ENCODE measurements at regions not wholly inside any gene's neighbourhood (a gene's known extent, or its start where the extent isn't known, plus 50 kb on each side); places are given as distances from the start of the nearest gene placed in this dataset.

GRCh38 chr5:86880785-86881492 lies 263.2 kb downstream of the COX7C start:
- peak; percentile 9 to 12 for DNase-seq

GRCh38 chr5:86881493-86882090 lies 263.9 kb downstream of the COX7C start:
- no peak for DNase-seq

DNA sequence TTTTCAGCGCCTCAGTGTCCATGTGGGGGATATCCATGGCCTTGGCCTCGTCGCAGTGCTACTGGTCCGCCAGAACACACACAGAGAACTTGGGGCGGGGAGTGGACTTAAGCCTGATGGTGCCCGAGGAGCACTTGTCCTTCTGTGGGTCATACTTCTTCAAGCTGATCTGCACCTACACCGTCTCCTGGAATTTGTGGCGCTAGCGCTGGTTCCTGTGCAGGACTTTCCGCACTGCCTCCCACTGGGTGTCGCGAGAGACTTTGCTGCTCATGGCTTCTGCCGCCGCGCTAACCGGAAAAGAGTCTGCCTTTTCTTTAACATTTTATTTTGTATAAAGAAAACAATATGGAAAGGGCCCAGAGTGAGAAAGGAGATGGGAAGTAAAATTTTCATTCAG lies 266.9 kb downstream of the COX7C start:
- DNase-seq: no peak

GRCh38 chr5:86885011-86885410 lies 267.3 kb downstream of the COX7C start:
- no peak for DNase-seq

GRCh38 chr5:86885489-86886230 lies 267.9 kb downstream of the COX7C start:
- no peak for DNase-seq

DNA sequence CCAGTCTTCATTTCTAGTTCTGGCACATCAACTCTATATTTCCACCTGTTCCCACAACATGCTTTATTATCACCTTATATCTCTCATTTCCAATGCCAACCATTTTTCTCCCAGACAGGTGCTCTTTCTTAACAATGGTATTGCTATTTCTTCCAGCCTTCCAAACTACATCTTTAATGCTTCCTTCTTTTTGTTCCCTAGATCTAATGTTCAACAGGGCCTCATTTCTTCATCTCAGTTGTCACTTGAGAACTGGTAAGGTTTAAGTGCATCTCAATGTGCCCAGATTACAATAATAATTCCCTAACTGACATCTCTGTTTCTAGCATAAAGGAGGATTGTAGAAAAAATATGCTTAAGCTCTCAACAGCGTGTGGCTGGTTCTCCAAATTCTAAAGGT lies 272.6 kb downstream of the COX7C start:
- DNase-seq: no peak

GRCh38 chr5:86894056-86894455 lies 276.3 kb downstream of the COX7C start:
- no peak for DNase-seq

GRCh38 chr5:86896916-86897315 lies 279.2 kb downstream of the COX7C start:
- DNase-seq: no peak

- no peak for DNase-seq
Measured at GRCh38 chr5:86909418-86910295, 291.9 kb downstream of the COX7C start.

GRCh38 chr5:86917117-86917579 lies 299.4 kb downstream of the COX7C start:
- no peak for DNase-seq

GRCh38 chr5:86918246-86918645 lies 300.5 kb downstream of the COX7C start:
- no peak for DNase-seq

- DNase-seq: no peak
Measured at GRCh38 chr5:86926033-86926432, 308.3 kb downstream of the COX7C start.

DNA sequence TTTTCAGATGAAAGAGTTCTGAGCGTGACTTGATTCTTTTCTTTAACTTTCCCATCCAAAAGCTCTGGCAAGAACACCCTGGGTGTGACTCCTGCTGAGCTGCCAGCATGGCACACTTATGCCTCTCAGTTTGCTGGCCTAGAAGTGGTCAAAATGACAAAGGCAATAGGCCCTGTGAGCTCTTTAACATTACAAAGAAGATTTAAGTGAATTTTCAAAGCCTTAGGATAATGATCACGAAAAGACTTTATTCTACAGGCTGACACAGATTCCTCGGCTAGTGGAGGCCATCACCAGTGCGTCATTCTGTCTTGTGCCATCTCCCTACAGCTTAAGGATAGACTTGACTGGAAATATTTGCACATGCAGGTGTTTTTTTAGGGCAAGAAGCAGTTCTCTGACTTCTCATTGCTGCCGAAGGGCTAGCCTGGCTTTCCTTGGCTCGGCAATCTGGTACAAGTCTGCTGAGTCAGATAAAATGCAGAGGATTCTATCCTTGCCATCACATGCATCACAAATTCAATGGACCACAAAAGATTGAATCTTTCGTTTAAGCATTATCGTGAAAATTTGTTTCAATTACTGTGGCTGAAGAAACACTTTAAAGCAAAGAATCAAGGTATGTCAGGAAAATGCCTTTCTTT lies 311.5 kb downstream of the COX7C start:
- DNase-seq: no peak

DNA sequence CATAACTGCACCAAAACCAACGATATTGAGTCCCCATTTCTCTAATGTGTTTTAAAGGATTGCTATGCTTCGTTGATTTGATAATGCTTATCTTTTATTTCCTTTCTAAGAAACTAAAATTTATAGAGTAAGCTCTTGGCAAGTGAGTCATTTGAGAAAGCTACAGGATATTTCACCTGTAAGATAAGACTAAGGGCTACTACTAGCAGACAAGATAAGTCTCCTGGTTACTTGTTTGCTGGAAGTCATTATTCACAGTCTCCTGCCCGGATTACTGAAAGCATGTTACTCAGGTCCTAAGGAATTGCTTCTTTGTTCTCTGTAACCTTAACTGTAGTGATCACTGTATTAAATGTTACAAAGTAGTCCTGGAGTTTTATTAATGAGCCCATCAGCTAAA lies 315.9 kb upstream of the RASA1 start:
- DNase-seq: no peak

DNA sequence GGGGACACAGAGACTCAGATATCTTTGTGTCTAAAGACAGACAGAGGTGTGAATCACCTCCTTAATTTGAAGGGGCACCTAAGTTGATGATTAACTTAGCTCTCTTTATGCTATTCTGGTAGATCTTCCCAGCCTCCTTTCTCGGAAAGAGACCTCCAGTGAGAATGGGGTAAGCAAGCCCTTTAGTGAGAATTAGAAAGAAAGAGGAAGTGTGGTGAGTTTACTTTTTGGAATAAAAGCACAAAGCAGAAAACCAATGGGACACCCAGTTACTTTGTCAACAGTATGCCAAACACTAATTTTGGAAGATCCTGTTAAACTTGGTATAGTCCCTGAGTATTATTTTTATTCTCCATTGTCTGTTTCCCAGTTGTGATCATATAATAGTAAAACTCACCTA lies 302.8 kb upstream of the RASA1 start:
- DNase-seq: no peak

DNA sequence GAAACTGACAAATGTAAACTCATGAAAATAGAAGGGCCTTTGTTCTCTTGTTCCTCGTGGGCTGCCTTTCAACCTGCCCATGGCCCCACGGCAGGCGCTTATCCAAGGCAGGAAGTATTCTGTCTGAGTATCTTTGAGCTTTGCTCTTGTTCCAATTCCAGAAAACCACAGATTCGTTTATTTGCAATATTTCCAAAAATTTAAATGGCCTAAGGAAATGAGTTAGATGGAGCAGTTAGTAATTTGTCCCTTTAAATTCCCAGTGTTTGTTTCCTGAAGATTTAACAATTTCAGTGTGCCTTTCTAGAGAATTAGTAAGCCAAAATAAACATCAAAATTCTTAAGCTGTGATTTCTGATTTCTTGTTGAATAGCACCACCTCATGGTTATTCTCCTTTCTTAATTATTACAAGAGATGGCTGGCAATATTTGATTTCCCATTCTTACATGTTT lies 299.4 kb upstream of the RASA1 start:
- no peak for DNase-seq

GRCh38 chr5:86970361-86970760 lies 297.3 kb upstream of the RASA1 start:
- DNase-seq: no peak

GRCh38 chr5:86971034-86971571 lies 296.6 kb upstream of the RASA1 start:
- DNase-seq: no peak

GRCh38 chr5:86974955-86975354 lies 292.7 kb upstream of the RASA1 start:
- DNase-seq: no peak

- no peak for DNase-seq
Measured at GRCh38 chr5:86977190-86977589, 290.5 kb upstream of the RASA1 start.

DNA sequence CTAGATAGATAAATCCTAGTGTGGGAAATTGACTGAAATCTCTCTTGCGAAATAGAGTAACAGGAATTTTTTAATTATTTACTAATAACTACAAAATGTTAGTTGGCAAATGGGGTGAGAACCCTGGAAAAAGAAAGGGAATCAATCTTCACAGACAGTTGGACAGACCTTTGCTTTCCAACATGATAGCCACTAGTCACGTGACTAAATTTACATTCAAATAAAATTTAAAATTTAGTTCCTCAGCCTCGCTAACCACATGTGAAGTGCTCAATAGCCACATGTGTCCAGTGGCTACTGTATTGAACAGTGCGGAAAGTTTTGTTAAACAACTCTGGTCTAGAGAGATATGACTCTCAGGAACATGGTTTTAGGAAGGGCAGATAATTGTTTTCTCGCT lies 289.9 kb upstream of the RASA1 start:
- DNase-seq: no peak

- no peak for DNase-seq
Measured at GRCh38 chr5:86979811-86980411, 287.8 kb upstream of the RASA1 start.
